GM13976 (cell line): ENCODE measurements at regions not wholly inside any gene's neighbourhood (a gene's known extent, or its start where the extent isn't known, plus 50 kb on each side); places are given as distances from the start of the nearest gene placed in this dataset.

Source experiments
- DNase-seq: peaks from one replicate; pipeline ENCODE4 v3.0.0; 2012; ENCODE audit warnings: low spot score
- in situ Hi-C: fragments of 300-500 bp; cut with MboI; formaldehyde crosslinking; loops from one replicate; pipeline ENCODE4 v1.12.0; 2022; ENCODE audit warnings: low sequenced_read_pairs, mixed read lengths, inconsistent platforms; ENCODE audit not compliant: unreplicated experiment
- TF ChIP-seq, protein P1 (sequence below): IDR thresholded peaks from 2 replicates; pipeline ENCODE4 v1.5.1; 2012; ENCODE audit warnings: borderline replicate concordance, mild to moderate bottlenecking; ENCODE audit not compliant: insufficient read depth; ENCODE audit errors: extremely low read depth, missing control alignments, control extremely low read depth

DNA sequence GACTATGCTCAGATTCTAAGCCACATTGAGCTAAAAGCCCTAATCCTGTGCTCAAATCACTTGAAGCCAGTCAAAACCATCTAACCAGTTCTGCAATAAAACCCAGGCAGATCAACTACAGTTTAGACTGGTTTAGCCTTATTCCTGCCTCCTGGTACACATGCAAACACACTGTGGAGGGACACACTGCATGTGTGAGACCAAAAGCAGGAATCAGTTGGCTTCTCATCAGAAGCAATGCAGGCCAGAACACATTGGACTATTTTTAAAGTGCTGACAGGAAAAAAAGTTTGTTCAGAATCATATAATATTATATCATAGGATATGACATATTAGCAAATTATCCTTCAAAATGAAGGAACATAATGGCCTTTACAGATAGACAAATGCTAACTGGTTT lies 52.5 kb upstream of the NT5C1B start:
- in situ Hi-C loops = no loop called here
- no peak for DNase-seq
- TF ChIP-seq, protein P1, sequence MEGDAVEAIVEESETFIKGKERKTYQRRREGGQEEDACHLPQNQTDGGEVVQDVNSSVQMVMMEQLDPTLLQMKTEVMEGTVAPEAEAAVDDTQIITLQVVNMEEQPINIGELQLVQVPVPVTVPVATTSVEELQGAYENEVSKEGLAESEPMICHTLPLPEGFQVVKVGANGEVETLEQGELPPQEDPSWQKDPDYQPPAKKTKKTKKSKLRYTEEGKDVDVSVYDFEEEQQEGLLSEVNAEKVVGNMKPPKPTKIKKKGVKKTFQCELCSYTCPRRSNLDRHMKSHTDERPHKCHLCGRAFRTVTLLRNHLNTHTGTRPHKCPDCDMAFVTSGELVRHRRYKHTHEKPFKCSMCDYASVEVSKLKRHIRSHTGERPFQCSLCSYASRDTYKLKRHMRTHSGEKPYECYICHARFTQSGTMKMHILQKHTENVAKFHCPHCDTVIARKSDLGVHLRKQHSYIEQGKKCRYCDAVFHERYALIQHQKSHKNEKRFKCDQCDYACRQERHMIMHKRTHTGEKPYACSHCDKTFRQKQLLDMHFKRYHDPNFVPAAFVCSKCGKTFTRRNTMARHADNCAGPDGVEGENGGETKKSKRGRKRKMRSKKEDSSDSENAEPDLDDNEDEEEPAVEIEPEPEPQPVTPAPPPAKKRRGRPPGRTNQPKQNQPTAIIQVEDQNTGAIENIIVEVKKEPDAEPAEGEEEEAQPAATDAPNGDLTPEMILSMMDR = no peak

- in situ Hi-C loops = no loop called here
- TF ChIP-seq, protein P1 = no peak
- DNase-seq = no peak
Measured at GRCh38 chr2:18639756-18640453, 50.5 kb upstream of the NT5C1B start.
